PFSK-1 (cell line): ENCODE measurements at regions not wholly inside any gene's neighbourhood (a gene's known extent, or its start where the extent isn't known, plus 50 kb on each side); places are given as distances from the start of the nearest gene placed in this dataset.

Experiments
- FOXP2 ChIP-seq: optimal IDR thresholded peaks from 2 replicates; pipeline ENCODE3; 2011; ENCODE audit warnings: borderline replicate concordance, control low read depth, inconsistent platforms; ENCODE audit not compliant: insufficient read depth; ENCODE audit errors: extremely low read length, extremely low read depth
- POLR2AphosphoS5 ChIP-seq: IDR thresholded peaks from 2 replicates; pipeline ENCODE4 v1.6.1; 2012; ENCODE audit warnings: low read depth, mild to moderate bottlenecking, control low read depth, low read length, moderate library complexity
- REST ChIP-seq, 2 experiments: IDR thresholded peaks; 2 replicates each; pipeline versions ENCODE4 v1.6.1 to v1.8.0; 2011 to 2012; ENCODE audit warnings: low read depth in 2 of 2, low read length in 2 of 2, control low read depth in 1 of 2, inconsistent platforms in 1 of 2, mild to moderate bottlenecking in 1 of 2, moderate library complexity in 1 of 2; ENCODE audit not compliant: insufficient read depth in 1 of 2
- SIN3A ChIP-seq: IDR thresholded peaks from 2 replicates; pipeline ENCODE4 v1.6.1; 2012; ENCODE audit warnings: mild to moderate bottlenecking, low read length, moderate library complexity, borderline replicate concordance; ENCODE audit not compliant: insufficient read depth
- TAF1 ChIP-seq: IDR thresholded peaks from 2 replicates; pipeline ENCODE4 v1.6.1; 2012; ENCODE audit warnings: low read length, control low read depth, borderline replicate concordance; ENCODE audit not compliant: insufficient read depth

DNA sequence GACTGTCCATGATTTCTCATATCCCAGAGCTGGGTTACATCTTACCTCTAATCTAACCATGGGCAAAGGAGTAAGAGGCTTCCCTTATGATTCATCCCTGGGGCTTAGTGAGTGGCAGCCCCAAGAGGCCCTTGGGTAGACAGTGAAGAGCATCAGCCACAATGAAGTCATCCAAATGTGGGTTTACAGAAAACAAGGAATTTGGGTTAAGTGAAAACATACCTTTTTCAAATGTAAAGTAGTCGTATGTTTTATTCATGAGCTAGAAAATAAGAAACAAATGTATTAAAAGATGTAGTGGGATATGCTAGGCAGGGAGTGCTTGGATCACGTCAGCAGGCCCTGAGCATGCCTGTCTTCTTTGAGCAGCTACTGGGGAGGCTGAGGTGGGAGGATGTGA, 54.0 kb upstream of the ELK3 start:
- TF ChIP-seq FOXP2 = no peak
- no peak for TF ChIP-seq POLR2AphosphoS5
- no peak for TF ChIP-seq TAF1
- no peak for TF ChIP-seq REST (IDR thresholded peaks at IDR 0.05; ENCODE audit: insufficient read depth in 1 of 2, low read depth in 2 of 2, low read length in 2 of 2)
- TF ChIP-seq SIN3A = no peak
